H1 (cell line): ENCODE measurements at regions not wholly inside any gene's neighbourhood (a gene's known extent, or its start where the extent isn't known, plus 50 kb on each side); places are given as distances from the start of the nearest gene placed in this dataset.

Source experiments
- CTCF ChIA-PET: fragments of 300-600 bp; sonication (Branson Sonifier 250); formaldehyde crosslinking; loops from one replicate; lab custom pipeline; 2021; ENCODE audit not compliant: partially characterized antibody; lab: Charles Lee
- POLR2A ChIA-PET: fragments of 300-600 bp; sonication (Branson Sonifier 250); formaldehyde crosslinking; loops from one replicate; lab custom pipeline; 2021; ENCODE audit warnings: inconsistent platforms; ENCODE audit not compliant: partially characterized antibody; lab: Charles Lee
- DNase-seq, 2 experiments: peaks; one replicate each; pipeline versions ENCODE4 v3.0.0 to v3.0.0-alpha.2; 2010 to 2022; ENCODE audit warnings: low spot score in 2 of 2, low read depth in 1 of 2, mixed read lengths in 1 of 2
- FAIRE-seq: peaks from 2 replicates; lab custom pipeline; 2011; peaks lifted over from hg19 to GRCh38; lab: Jason Lieb, UNC
- H2AFZ ChIP-seq: 2 replicates; pipeline ENCODE4 v1.8.1; 2012; ENCODE audit warnings: low read length, inconsistent platforms
- H2AK5ac ChIP-seq: 2 replicates; pipeline ENCODE4 v1.6.1; 2013; ENCODE audit warnings: low read depth, low read length
- H2BK120ac ChIP-seq: replicated peaks from 2 replicates; pipeline ENCODE3; 2013; ENCODE audit warnings: low read depth, low read length, inconsistent platforms
- H2BK12ac ChIP-seq: 2 replicates; pipeline ENCODE4 v1.6.1; 2013; ENCODE audit warnings: low read depth, low read length
- H2BK15ac ChIP-seq: 2 replicates; pipeline ENCODE4 v1.6.1; 2013; ENCODE audit warnings: low read length
- H2BK20ac ChIP-seq: 2 replicates; pipeline ENCODE4 v1.6.1; 2013; ENCODE audit warnings: low read length
- H2BK5ac ChIP-seq: 2 replicates; pipeline ENCODE4 v1.6.1; 2013; ENCODE audit warnings: low read depth, low read length
- H3K14ac ChIP-seq: 2 replicates; pipeline ENCODE4 v1.6.1; 2013; ENCODE audit warnings: inconsistent platforms; ENCODE audit not compliant: insufficient read length
- H3K18ac ChIP-seq: 2 replicates; pipeline ENCODE4 v1.6.1; 2013; ENCODE audit warnings: low read length; ENCODE audit errors: extremely low read depth
- H3K23ac ChIP-seq: 2 replicates; pipeline ENCODE4 v1.6.1; 2013; ENCODE audit warnings: inconsistent platforms; ENCODE audit not compliant: insufficient read length
- H3K23me2 ChIP-seq: 2 replicates; pipeline ENCODE4 v1.6.1; 2013; ENCODE audit warnings: low read depth, low read length
- H3K27ac ChIP-seq: 2 replicates; pipeline ENCODE4 v1.6.1; 2011; ENCODE audit warnings: low read depth, low read length, inconsistent platforms
- H3K27me3 ChIP-seq, 4 experiments: replicated peaks in 1 of 4; 1 replicate in 1 of 4; 2 replicates in 3 of 4; pipeline versions ENCODE4 v1.6.1 to v1.8.1; 2011 to 2013; ENCODE audit warnings: low read length in 3 of 4, mild to moderate bottlenecking in 3 of 4, inconsistent platforms in 2 of 4, mixed read lengths in 2 of 4, moderate library complexity in 1 of 4; ENCODE audit not compliant: control insufficient read depth in 3 of 4, insufficient read depth in 3 of 4; ENCODE audit errors: extremely low read depth in 1 of 4
- H3K36me3 ChIP-seq, 4 experiments: 2 replicates each; pipeline versions ENCODE4 v1.6.1 to v1.8.1; 2011 to 2013; ENCODE audit warnings: mild to moderate bottlenecking in 4 of 4, low read length in 3 of 4, moderate library complexity in 2 of 4, control low read depth in 1 of 4, inconsistent platforms in 1 of 4; ENCODE audit not compliant: insufficient read depth in 4 of 4, control insufficient read depth in 2 of 4
- H3K4ac ChIP-seq: replicated peaks from 2 replicates; pipeline ENCODE3; 2013; ENCODE audit warnings: low read length, low read depth, mixed read lengths, inconsistent platforms; ENCODE audit not compliant: insufficient read length
- H3K4me1 ChIP-seq, 4 experiments: replicated peaks in 1 of 4; 1 replicate in 1 of 4; 2 replicates in 3 of 4; pipeline versions ENCODE4 v1.6.1 to v1.8.1; 2011 to 2013; ENCODE audit warnings: low read length in 3 of 4, inconsistent platforms in 2 of 4, mixed read lengths in 1 of 4; ENCODE audit not compliant: insufficient read depth in 4 of 4, control insufficient read depth in 3 of 4
- H3K4me2 ChIP-seq, 2 experiments: 2 replicates each; pipeline versions ENCODE4 v1.6.1 to v1.8.1; 2011 to 2013; ENCODE audit warnings: low read depth in 2 of 2, low read length in 2 of 2, control low read depth in 1 of 2, inconsistent platforms in 1 of 2, mild to moderate bottlenecking in 1 of 2; ENCODE audit not compliant: insufficient read depth in 1 of 2
- H3K4me3 ChIP-seq, 4 experiments: fragments of 200-600, 300-600 bp in 1 of 4; sonication (generic), shearing (Covaris generic), sonication (Bioruptor Twin) in 1 of 4; 2 replicates each; pipeline versions ENCODE4 v1.5.1 to v1.8.1; 2011 to 2016; ENCODE audit warnings: low read length in 4 of 4, low read depth in 3 of 4, control low read depth in 2 of 4, inconsistent platforms in 2 of 4, mild to moderate bottlenecking in 2 of 4, mixed read lengths in 1 of 4, moderate library complexity in 1 of 4; ENCODE audit not compliant: insufficient read depth in 2 of 4; ENCODE audit errors: extremely low read depth in 1 of 4
- H3K56ac ChIP-seq: replicated peaks from 2 replicates; pipeline ENCODE3; 2013; ENCODE audit warnings: low read depth, mild to moderate bottlenecking, mixed read lengths, low read length, inconsistent platforms; ENCODE audit not compliant: insufficient read length
- H3K79me1 ChIP-seq: 2 replicates; pipeline ENCODE4 v1.6.1; 2013; ENCODE audit warnings: low read depth, low read length, control low read depth
- H3K79me2 ChIP-seq, 2 experiments: 2 replicates each; pipeline versions ENCODE4 v1.6.1 to v1.8.1; 2012 to 2013; ENCODE audit warnings: low read length in 2 of 2, mild to moderate bottlenecking in 2 of 2, inconsistent platforms in 1 of 2; ENCODE audit not compliant: insufficient read depth in 2 of 2, control insufficient read depth in 1 of 2
- H3K9ac ChIP-seq, 4 experiments: replicated peaks in 1 of 4; 1 replicate in 1 of 4; 2 replicates in 3 of 4; pipeline versions ENCODE4 v1.6.1 to v1.8.1; 2011 to 2013; ENCODE audit warnings: low read depth in 3 of 4, low read length in 3 of 4, control low read depth in 2 of 4, mild to moderate bottlenecking in 2 of 4, moderate library complexity in 2 of 4, inconsistent platforms in 1 of 4; ENCODE audit errors: extremely low read depth in 1 of 4
- H3K9me3 ChIP-seq, 2 experiments: 2 replicates each; pipeline versions ENCODE4 v1.6.1 to v1.8.1; 2012 to 2013; ENCODE audit warnings: mild to moderate bottlenecking in 2 of 2, moderate library complexity in 2 of 2, control low read depth in 1 of 2, inconsistent platforms in 1 of 2, low read depth in 1 of 2, low read length in 1 of 2, mixed read lengths in 1 of 2; ENCODE audit not compliant: insufficient read depth in 2 of 2
- H4K20me1 ChIP-seq, 2 experiments: replicated peaks in 1 of 2; 2 replicates each; pipeline versions ENCODE3 to v1.8.1; 2011 to 2013; ENCODE audit warnings: inconsistent platforms in 2 of 2, low read length in 2 of 2, mild to moderate bottlenecking in 1 of 2; ENCODE audit not compliant: insufficient read depth in 2 of 2, control insufficient read depth in 1 of 2
- H4K5ac ChIP-seq: 2 replicates; pipeline ENCODE4 v1.6.1; 2013; ENCODE audit warnings: low read length, low read depth, mixed read lengths, inconsistent platforms; ENCODE audit not compliant: insufficient read length
- H4K8ac ChIP-seq: 2 replicates; pipeline ENCODE4 v1.8.0; 2013; ENCODE audit warnings: mild to moderate bottlenecking, moderate library complexity, low read length, inconsistent platforms; ENCODE audit not compliant: insufficient read depth; ENCODE audit errors: extremely low read depth
- H4K91ac ChIP-seq: replicated peaks from 2 replicates; pipeline ENCODE3; 2013; ENCODE audit warnings: low read length, mixed read lengths, inconsistent platforms; ENCODE audit not compliant: insufficient read length
- ASH2L ChIP-seq: fragments of 200-600, 300-600 bp; sonication (generic); IDR thresholded peaks from one replicate; pipeline ENCODE4 v1.7.1; 2017; ENCODE audit warnings: low read length
- NANOG ChIP-seq: IDR thresholded peaks from 2 replicates; pipeline ENCODE4 v1.6.1; 2011; ENCODE audit warnings: low read length, low read depth, mild to moderate bottlenecking, inconsistent platforms; ENCODE audit not compliant: insufficient read depth, poor library complexity, severe bottlenecking
- PHF8 ChIP-seq: fragments of 200-600 bp; sonication (generic); conservative IDR thresholded peaks from 2 replicates; pipeline ENCODE4 v1.7.1; 2012; ENCODE audit warnings: low read depth, mild to moderate bottlenecking, inconsistent platforms, low read length, moderate library complexity
- WGBS, 2 experiments: shearing (Covaris generic) in 1 of 2; methylation state at CpG; one replicate each; pipeline versions ENCODE4 v1.1.6 to v1.1.7; 2013 to 2015; ENCODE audit warnings: low lambda C conversion rate in 2 of 2, mixed read lengths in 2 of 2, inconsistent platforms in 1 of 2, low coverage in 1 of 2, missing lambda C conversion rate in 1 of 2; ENCODE audit not compliant: insufficient replicate concordance in 2 of 2, insufficient coverage in 1 of 2, insufficient read length in 1 of 2; ENCODE audit errors: extremely low coverage in 1 of 2, missing lambda C conversion rate in 1 of 2; 5-methylcytosine and 5-hydroxymethylcytosine counted together
- TF ChIP-seq, protein P1 (sequence below): IDR thresholded peaks from 2 replicates; pipeline ENCODE4 v1.6.1; 2012; ENCODE audit warnings: inconsistent platforms
- TF ChIP-seq, protein P2 (sequence below): IDR thresholded peaks from 2 replicates; pipeline ENCODE4 v1.6.1; 2011; ENCODE audit warnings: low read depth, mild to moderate bottlenecking, low read length; ENCODE audit not compliant: insufficient read depth

DNA sequence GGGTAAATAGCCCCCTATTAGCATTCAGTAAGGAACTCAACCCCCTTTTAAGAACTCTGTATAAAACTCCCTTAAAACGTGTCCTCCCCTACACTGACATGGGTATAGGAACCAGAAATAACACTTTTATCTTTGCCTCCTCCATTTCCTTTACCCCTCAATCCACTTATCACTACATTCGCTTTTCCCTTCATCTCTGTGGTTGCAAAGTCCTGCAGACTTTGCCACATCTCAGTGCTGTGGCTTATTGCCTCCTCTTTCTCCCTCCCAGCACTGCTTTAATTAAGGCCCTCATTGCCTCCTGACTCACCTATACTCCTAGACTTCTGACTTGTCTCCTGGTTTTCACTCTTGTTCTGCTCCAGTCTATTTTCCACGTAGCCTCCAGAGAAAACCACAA lies 94.3 kb upstream of the GADL1 start:
- no peaks in the 10 kb centered on the region for H3K23me2 ChIP-seq
- 89 to 100% methylated on average over 1 to 3 of the region's 3 CpGs for WGBS, 2 experiments
- DNase-seq (no peak), FAIRE-seq (no peak)
- no peak overlapping the region for H2BK12ac ChIP-seq
- H2AFZ ChIP-seq, result peak overlapping the region; percentile 30; the same call in 1 of the 2 replicates
- H4K5ac ChIP-seq, result no peak overlapping the region
- H3K4ac ChIP-seq, result no peak overlapping the region
- no peak overlapping the region for H4K8ac ChIP-seq
- no peak overlapping the region for H3K27ac ChIP-seq
- H3K4me3 ChIP-seq, result no peak overlapping the region
- no peak overlapping the region for H3K56ac ChIP-seq
- TF ChIP-seq, protein P1, sequence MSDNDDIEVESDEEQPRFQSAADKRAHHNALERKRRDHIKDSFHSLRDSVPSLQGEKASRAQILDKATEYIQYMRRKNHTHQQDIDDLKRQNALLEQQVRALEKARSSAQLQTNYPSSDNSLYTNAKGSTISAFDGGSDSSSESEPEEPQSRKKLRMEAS, result no peak
- TF ChIP-seq NANOG (no peak), ASH2L (no peak), PHF8 (no peak)
- TF ChIP-seq, protein P2, sequence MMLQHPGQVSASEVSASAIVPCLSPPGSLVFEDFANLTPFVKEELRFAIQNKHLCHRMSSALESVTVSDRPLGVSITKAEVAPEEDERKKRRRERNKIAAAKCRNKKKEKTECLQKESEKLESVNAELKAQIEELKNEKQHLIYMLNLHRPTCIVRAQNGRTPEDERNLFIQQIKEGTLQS, result no peak
- no peaks in the 10 kb centered on the region for H3K27me3 ChIP-seq
- H3K14ac ChIP-seq, result no peak overlapping the region
- H2BK15ac ChIP-seq, result no peak overlapping the region
- H2BK5ac ChIP-seq, result no peak overlapping the region
- POLR2A ChIA-PET, result no interaction called here
- no peaks in the 10 kb centered on the region for H3K9me3 ChIP-seq
- H2BK120ac ChIP-seq, result no peak overlapping the region
- no peak overlapping the region for H2BK20ac ChIP-seq
- H4K91ac ChIP-seq, result no peak overlapping the region
- no peak overlapping the region for H3K18ac ChIP-seq
- no peaks in the 10 kb centered on the region for H4K20me1 ChIP-seq
- H3K4me2 ChIP-seq, result no peak overlapping the region
- no peaks in the 10 kb centered on the region for H3K36me3 ChIP-seq
- no peaks in the 10 kb centered on the region for H3K79me1 ChIP-seq
- H3K23ac ChIP-seq, result no peak overlapping the region
- no peaks in the 10 kb centered on the region for H3K4me1 ChIP-seq
- CTCF ChIA-PET, result interaction anchor here (1.0 kb wide), 1 partner anchor 17 kb away, joined by 4 read pairs; no protein-coding TSS in a partner anchor
- no peaks in the 10 kb centered on the region for H3K79me2 ChIP-seq
- H3K9ac ChIP-seq, result no peak overlapping the region
- H2AK5ac ChIP-seq, result no peak overlapping the region
